IPS DF 4.7 (cell line): ENCODE measurements at regions not wholly inside any gene's neighbourhood (a gene's known extent, or its start where the extent isn't known, plus 50 kb on each side); places are given as distances from the start of the nearest gene placed in this dataset.
"Not testable (repeated sequence)": the region's sequence is repeated elsewhere in the genome, so short reads cannot be mapped to it uniquely, and the experiment has no call there.

Experiments
- DNase-seq: peaks from one replicate; pipeline ENCODE4 v3.0.0-alpha.2; 2013; ENCODE audit warnings: low spot score; ENCODE audit errors: extremely low read depth

- DNase-seq: no peak
Observed at GRCh38 chr18:76307293-76307690, 187.8 kb downstream of the ZNF516 start.

GRCh38 chr18:76306685-76307292 is 188.3 kb downstream of the ZNF516 start:
- DNase-seq: peak; percentile 9

- no peak for DNase-seq
Observed at GRCh38 chr18:76285866-76286265, 209.2 kb downstream of the ZNF516 start.

GRCh38 chr18:76281565-76281964 is 213.5 kb downstream of the ZNF516 start:
- DNase-seq: no peak

- DNase-seq: no peak
Observed at GRCh38 chr18:76277801-76278200, 217.2 kb downstream of the ZNF516 start.

- DNase-seq: no peak
Observed at GRCh38 chr18:76275727-76276313, 219.2 kb downstream of the ZNF516 start.

GRCh38 chr18:76274468-76275289 is 220.4 kb downstream of the ZNF516 start:
- no peak for DNase-seq

GRCh38 chr18:76273956-76274355 is 221.1 kb downstream of the ZNF516 start:
- no peak for DNase-seq

- DNase-seq: no peak
Observed at GRCh38 chr18:76273036-76273545, 222.0 kb downstream of the ZNF516 start.

- not testable (repeated sequence) for DNase-seq
Observed at GRCh38 chr18:76267423-76267822, 227.6 kb downstream of the ZNF516 start.

GRCh38 chr18:76266236-76266991 is 228.6 kb downstream of the ZNF516 start:
- DNase-seq: no peak

GRCh38 chr18:76265497-76266235 is 229.4 kb downstream of the ZNF516 start:
- DNase-seq: no peak

- DNase-seq: no peak
Observed at GRCh38 chr18:76264876-76265250, 230.2 kb downstream of the ZNF516 start.

GRCh38 chr18:76264198-76264875 is 230.7 kb downstream of the ZNF516 start:
- DNase-seq: no peak

- DNase-seq: no peak
Observed at GRCh38 chr18:76263046-76264005, 231.7 kb downstream of the ZNF516 start.

GRCh38 chr18:76260941-76261472 is 234.0 kb downstream of the ZNF516 start:
- DNase-seq: no peak

GRCh38 chr18:76259711-76260110 is 235.3 kb downstream of the ZNF516 start:
- no peak for DNase-seq

GRCh38 chr18:76259096-76259495 is 235.9 kb downstream of the ZNF516 start:
- DNase-seq: no peak

GRCh38 chr18:76258209-76258608 is 236.8 kb downstream of the ZNF516 start:
- no peak for DNase-seq
